ENCODE measurements at regions not wholly inside any gene's neighbourhood (a gene's known extent, or its start where the extent isn't known, plus 50 kb on each side); places are given as distances from the start of the nearest gene placed in this dataset.

DNA sequence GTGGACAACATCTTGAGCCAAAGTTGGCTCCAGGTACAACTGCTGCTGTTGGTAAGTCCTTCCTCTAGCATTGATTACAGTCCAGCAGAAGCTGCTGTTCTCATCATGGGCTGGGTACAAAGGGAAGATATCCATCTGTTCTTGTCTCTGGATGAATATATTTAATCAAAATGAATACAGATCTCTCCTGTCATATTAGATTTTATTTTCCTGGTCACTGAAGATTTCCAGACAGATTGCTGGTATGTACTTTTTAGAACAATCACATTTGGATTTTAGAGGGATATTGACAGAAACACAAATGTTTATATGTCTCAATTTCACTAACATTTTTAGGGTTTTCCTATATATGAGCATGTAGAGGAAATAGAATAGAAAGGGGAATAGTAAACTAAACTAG lies 155.4 kb upstream of the FHL2 start:
- TF ChIP-seq CTCF (tag by site-specific recombination; IDR thresholded peaks at IDR 0.05) (no peak), TCF7L2 (IDR thresholded peaks at IDR 0.05; ENCODE audit: borderline replicate concordance, low read depth, low read length) (no peak), REST (tag by site-specific recombination; IDR thresholded peaks at IDR 0.05) (no peak), ZNF324 (tag by site-specific recombination; IDR thresholded peaks at IDR 0.05) (no peak), ZNF114 (tag by site-specific recombination; IDR thresholded peaks at IDR 0.05) (no peak), ZNF24 (tag by site-specific recombination; IDR thresholded peaks at IDR 0.05) (no peak), ZXDB (tag by site-specific recombination; IDR thresholded peaks at IDR 0.05) (no peak), AEBP2 (tag by site-specific recombination; IDR thresholded peaks at IDR 0.05; ENCODE audit: borderline replicate concordance) (no peak), SETDB1 (IDR thresholded peaks at IDR 0.05; ENCODE audit: insufficient read length, low read length) (no peak), GLI2 (tag by site-specific recombination; IDR thresholded peaks at IDR 0.05; ENCODE audit: borderline replicate concordance, low read depth) (no peak), ZNF707 (tag by site-specific recombination; IDR thresholded peaks at IDR 0.05) (no peak)
